MV-4-11 (cell line): ENCODE measurements at regions not wholly inside any gene's neighbourhood (a gene's known extent, or its start where the extent isn't known, plus 50 kb on each side); places are given as distances from the start of the nearest gene placed in this dataset.

Source experiments
- DNase-seq: peaks from one replicate; lab custom pipeline; 2025; lab: John Stamatoyannopoulos, UW

DNA sequence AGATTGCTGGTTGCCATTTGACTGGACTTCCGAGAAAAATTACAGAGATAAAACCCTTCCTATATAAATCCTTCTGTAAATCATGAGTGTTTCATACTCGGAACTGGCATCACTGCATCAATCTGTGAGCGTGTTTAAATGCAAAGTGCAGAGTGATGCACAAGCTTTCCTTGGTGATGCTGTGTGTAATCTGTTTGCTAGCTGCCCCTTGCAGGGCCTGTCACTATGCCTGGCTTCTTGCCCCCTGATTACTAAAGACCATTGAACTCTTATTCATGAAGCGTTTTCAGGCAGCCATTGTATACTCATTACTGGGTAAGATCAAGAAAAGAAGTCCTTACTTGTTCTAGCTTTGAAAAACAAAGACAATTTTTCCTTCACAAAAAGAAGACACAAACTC is 266.9 kb upstream of the FANCL start:
- DNase-seq, result no peak

- no peak for DNase-seq
Observed at GRCh38 chr2:58503918-58504317, 262.8 kb upstream of the FANCL start.

- no peak for DNase-seq
Observed at GRCh38 chr2:58502931-58503330, 261.8 kb upstream of the FANCL start.

- DNase-seq, result no peak
Observed at GRCh38 chr2:58501371-58502160, 260.4 kb upstream of the FANCL start.

GRCh38 chr2:58497168-58497567 is 256.0 kb upstream of the FANCL start:
- DNase-seq, result no peak

- no peak for DNase-seq
Observed at GRCh38 chr2:58495806-58496205, 254.7 kb upstream of the FANCL start.

GRCh38 chr2:58494071-58494501 is 253.0 kb upstream of the FANCL start:
- DNase-seq, result no peak

DNA sequence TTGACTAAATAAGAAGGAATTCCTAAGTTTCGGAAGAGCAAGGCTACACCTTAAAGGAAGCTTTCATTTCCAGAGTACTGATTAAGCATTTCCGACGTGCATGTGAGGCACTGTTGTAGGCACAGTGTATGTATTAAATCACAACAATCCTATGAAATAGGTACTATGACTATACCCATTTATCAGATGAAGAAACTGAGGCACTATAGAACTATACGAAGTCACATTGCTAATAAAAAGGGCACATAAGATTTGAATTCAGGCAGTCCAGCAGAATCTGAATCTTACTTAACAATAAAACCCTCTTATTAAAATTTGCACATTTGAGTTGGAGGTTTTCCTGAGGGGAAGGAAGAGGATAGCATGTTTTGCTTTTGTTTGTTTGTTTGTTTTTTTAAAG is 243.5 kb upstream of the FANCL start:
- DNase-seq, result no peak

GRCh38 chr2:58484221-58484620 is 243.1 kb upstream of the FANCL start:
- DNase-seq, result no peak

- DNase-seq, result no peak
Observed at GRCh38 chr2:58483307-58483706, 242.2 kb upstream of the FANCL start.

DNA sequence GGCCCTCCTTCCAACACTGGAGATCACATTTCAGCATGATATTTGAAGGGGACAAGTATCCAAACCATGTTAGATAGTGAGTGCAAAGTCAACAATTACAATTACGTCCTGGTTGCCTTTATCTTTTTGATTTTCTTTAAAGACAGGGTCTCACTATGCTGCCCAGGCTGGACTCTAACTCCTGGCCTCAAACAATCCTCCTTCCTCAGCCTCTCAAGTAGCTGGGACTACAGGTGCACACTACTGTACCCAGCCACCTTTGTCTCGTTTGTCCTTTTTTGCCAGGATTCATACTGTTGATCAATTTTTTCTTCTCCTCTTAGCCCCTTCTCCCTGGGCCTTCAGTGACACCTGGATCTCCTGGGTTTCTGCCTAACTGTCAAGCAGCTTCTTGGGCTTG is 240.5 kb upstream of the FANCL start:
- no peak for DNase-seq

GRCh38 chr2:58480141-58480540 is 239.0 kb upstream of the FANCL start:
- DNase-seq, result no peak

DNA sequence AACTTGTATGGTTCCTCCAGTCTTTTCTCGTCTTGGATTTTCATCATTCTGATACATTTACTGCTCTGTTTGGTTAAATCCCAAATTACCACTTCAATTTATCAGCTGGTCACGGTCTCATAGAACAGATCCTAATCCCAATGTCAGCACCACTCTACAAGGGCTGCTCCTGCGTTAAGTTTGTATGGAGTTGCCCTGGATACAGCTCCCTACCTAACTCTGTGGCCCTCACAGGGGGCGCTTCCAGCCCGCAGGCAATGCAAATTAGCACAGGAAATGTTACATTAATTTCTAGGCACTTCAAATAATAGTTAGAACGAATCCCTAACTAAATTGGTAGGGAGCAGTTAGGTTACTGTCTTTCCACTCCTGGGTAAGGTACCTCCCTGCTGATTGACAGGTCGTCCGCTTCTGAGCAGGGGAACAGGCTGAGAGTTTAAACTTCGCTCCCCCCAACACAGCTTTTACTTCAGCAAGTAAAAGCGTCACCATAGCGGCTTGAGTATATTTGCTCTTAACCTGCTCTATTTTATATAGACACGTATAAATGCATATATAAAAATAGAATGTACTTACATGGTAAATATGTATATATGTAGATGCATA is 238.5 kb upstream of the FANCL start:
- DNase-seq, result no peak

GRCh38 chr2:58476556-58476955 is 235.4 kb upstream of the FANCL start:
- no peak for DNase-seq

DNA sequence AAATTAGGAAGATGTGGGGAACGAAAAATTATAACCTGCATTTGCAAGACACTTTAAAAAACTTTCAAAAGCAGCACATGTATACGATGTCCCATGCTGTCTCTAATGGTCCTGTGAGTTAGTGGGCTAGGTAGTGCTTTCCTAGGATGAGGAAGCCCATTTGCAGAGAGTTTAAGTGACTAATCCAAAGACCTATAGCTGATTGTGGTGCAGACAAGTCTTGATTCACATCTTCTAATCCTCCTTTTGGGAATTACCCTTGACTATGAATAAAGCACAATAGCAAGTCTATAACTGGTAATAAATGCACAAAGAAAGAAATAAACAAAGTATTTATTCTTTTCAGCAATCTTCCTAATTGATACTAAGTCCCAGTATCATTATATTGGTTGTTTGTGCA is 234.6 kb upstream of the FANCL start:
- no peak for DNase-seq

- no peak for DNase-seq
Observed at GRCh38 chr2:58473165-58473564, 232.0 kb upstream of the FANCL start.

DNA sequence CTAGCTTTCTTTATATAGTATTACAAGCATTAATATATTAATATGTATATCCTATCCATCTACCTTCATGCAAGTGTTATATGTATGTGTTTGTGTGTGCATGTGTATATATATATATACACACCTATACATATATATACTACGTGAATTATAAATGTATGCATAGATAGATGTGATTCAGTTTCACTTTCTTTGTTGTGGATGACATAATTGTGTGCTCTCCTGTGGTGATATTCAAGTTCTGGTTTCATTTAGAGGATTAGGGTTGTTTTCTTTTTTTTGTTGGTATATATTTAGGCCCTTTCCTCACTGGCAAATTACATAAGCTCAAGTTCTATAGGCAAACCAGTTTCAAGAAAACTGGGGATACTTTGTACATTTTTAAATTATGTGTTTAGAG is 225.7 kb upstream of the FANCL start:
- DNase-seq, result peak; percentile 2

DNA sequence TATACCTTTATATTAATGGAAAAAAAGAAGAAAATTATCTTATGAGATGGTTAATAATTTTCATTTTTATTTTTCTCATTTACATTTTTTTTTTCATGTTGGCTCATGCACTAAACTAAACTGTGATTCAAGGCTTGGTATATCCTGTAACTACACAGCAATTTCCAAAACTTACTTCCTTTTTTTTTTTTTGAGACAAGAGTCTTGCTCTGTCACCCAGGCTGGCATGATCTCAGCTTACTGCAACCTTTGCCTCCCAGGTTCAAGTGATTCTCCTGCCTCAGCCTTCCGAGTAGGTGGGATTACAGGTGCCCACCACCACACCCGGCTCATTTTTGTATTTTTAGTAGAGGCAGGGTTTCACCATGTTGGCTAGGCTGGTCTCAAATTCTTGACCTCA is 224.9 kb upstream of the FANCL start:
- DNase-seq, result peak; percentile 30

DNA sequence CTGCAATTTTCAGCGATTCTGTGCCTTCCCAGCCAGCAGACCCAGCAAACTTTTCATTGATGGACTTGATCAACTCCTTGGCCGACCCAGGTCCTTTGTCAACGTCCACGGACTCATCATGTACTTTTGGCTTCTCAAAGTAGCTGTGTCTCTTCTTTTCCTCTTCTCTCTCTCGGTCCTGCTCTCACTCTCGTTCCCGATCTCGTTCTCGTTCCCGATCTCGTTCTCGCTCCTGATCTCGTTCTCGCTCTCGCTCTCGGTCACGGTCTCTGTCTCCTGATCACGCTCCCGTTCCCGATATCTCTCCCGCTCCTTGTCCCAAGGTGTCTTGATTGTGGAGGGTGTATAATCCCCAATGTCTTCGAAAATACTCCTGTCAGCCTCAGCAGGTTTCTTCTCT is 219.5 kb upstream of the FANCL start:
- no peak for DNase-seq

- DNase-seq, result peak; percentile 97
Observed at GRCh38 chr2:58449286-58450010, 208.3 kb upstream of the FANCL start.

GRCh38 chr2:58448845-58449244 is 207.7 kb upstream of the FANCL start:
- DNase-seq, result no peak

DNA sequence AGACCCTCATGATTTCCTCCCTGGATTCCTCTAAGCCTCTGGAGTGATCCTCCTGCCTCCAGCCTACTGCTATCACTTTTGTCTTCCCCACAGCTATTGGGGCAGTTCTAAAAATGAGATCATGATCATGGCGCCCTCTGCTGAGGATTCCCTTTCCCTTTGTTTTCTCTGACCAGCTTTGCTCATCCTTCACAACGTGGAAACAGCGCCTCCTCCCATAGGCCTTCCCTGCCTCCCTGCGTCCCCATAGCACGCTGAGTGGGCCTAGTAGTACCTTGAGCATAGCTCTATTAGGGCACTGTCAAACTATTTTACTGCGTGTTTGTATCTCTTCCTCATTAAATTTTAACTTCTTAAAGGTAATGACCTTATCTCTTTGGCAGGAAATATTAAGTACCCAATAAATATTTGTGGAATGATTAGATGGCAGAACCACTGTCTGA is 207.0 kb upstream of the FANCL start:
- peak; percentile 62 for DNase-seq

DNA sequence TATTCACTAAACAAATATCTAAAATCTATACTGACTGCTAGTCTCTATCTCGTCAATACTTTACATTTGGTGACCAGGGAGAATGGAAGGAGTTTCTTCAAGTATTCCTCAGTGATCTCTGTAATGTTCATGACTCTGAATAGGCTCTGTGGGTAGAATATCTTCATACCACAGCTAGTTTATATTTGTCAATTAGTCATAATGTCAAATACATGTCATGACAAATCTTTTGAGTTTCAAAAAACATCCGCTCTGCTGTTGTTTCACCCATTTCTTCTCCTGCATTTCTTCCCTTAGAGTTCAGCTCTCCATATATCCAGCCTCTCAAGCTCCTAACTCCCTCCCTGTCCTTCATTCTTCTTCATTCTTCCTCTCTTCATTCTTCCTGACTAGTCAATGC is 206.5 kb upstream of the FANCL start:
- no peak for DNase-seq
